ENCODE measurements at regions not wholly inside any gene's neighbourhood (a gene's known extent, or its start where the extent isn't known, plus 50 kb on each side); places are given as distances from the start of the nearest gene placed in this dataset.

- TF ChIP-seq CTCF (conservative IDR thresholded peaks at IDR 0.05) (no peak), ZFX (IDR thresholded peaks at IDR 0.05) (no peak)
Observed at GRCh38 chr5:93006915-93007314, 574.1 kb downstream of the NR2F1-AS1 start.
